ENCODE measurements at regions not wholly inside any gene's neighbourhood (a gene's known extent, or its start where the extent isn't known, plus 50 kb on each side); places are given as distances from the start of the nearest gene placed in this dataset.

DNA sequence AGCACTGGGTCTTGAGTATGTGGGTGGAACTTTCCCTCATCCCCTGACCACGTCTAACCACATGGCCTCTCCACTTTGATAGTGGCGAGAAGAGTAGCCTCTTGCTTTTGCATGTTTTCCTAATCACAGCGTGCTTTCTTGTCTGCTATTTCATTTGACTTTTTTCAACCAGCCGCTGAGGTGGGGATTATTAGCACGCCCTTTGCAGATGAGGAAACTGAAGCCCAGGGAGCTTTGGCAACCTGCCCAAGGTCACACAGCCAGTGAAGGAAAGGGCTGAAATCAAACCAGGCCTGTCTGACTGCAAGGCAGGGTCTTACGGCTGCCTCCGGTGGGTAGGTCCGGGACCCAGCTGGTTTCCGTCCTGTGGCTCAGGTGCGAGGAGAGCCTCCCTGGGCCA is 106.5 kb upstream of the MSX2 start:
- Histone ChIP-seq H3K4me1 (no peaks in the 10 kb centered on the region), H3K27me3 (peaks cover 35% of the 10 kb centered on the region), H3K36me3 (no peaks in the 10 kb centered on the region), H3K27ac (no peak overlapping the region), H3K4me3 (no peak overlapping the region), H3K9me3 (peaks cover 0 to 5% (median 0%) of the 10 kb centered on the region in 3 donors)
- TF ChIP-seq POLR2A (IDR thresholded peaks at IDR 0.05): no peak
- TF ChIP-seq, protein P1, sequence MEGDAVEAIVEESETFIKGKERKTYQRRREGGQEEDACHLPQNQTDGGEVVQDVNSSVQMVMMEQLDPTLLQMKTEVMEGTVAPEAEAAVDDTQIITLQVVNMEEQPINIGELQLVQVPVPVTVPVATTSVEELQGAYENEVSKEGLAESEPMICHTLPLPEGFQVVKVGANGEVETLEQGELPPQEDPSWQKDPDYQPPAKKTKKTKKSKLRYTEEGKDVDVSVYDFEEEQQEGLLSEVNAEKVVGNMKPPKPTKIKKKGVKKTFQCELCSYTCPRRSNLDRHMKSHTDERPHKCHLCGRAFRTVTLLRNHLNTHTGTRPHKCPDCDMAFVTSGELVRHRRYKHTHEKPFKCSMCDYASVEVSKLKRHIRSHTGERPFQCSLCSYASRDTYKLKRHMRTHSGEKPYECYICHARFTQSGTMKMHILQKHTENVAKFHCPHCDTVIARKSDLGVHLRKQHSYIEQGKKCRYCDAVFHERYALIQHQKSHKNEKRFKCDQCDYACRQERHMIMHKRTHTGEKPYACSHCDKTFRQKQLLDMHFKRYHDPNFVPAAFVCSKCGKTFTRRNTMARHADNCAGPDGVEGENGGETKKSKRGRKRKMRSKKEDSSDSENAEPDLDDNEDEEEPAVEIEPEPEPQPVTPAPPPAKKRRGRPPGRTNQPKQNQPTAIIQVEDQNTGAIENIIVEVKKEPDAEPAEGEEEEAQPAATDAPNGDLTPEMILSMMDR (IDR thresholded peaks at IDR 0.05): no peak
- TF ChIP-seq EP300 (IDR thresholded peaks at IDR 0.05): no peak
- no peak for TF ChIP-seq POLR2AphosphoS5 (IDR thresholded peaks at IDR 0.05)
- no peak for ATAC-seq
- WGBS, 2 donors (ENCODE audit: low coverage in 1 of 2): 40% methylated on average over 1 of the region's 10 CpGs; no CpG with 5 or more reads in 1 of the 2 donors

DNA sequence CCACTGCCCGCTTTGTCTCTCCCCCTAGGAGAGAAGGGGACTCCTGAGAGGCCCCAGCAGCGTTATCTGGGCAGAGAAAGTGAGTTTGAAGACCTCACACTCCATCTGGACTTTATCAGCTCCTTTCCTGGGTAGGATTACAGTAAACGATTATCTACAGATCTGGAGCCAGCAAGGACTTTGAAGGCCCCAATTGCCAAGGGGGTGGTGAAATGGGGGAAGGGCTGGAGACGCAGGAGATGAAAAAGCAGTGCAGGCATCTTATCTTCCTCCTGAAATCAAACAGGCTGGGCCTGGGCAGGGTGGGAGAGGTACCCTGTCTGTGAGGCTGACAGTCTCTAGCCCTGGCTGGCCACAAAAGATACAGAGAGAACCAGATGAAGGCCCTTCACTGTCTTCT is 105.8 kb upstream of the MSX2 start:
- no peaks in the 10 kb centered on the region for H3K36me3 ChIP-seq
- no peak overlapping the region for H3K27ac ChIP-seq
- H3K4me1 ChIP-seq: no peaks in the 10 kb centered on the region
- 37 to 42% methylated on average over 3 to 4 of the region's 4 CpGs for WGBS, 2 donors (ENCODE audit: low coverage in 1 of 2)
- ATAC-seq: no peak
- H3K27me3 ChIP-seq: peaks cover 40% of the 10 kb centered on the region
- no peak overlapping the region for H3K4me3 ChIP-seq
- H3K9me3 ChIP-seq: peaks cover 0 to 5% (median 0%) of the 10 kb centered on the region in 3 donors
- no peak for TF ChIP-seq POLR2A (IDR thresholded peaks at IDR 0.05)
- TF ChIP-seq EP300 (IDR thresholded peaks at IDR 0.05): no peak

DNA sequence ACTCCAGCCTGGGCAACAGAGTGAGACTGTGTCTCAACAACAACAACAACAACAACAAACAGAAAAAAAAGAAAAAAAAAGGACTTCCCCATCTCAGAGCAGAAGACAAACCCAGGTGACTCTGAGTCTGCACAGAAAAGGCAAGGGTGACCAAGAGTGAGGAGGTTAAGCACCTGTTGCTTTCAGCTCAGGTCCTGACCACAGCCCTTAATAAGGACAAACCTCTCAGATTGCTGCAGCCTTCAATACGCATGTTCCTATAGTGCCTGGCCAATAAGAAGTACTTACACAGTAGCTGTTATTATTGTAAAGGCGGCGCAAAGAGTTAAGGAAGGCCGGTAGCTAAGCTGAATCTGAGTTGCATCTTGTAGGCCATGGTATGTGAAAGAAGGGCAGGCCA is 102.3 kb upstream of the MSX2 start:
- ATAC-seq: no peak
- no peak for TF ChIP-seq POLR2AphosphoS5 (IDR thresholded peaks at IDR 0.05)
- no peak for TF ChIP-seq EP300 (IDR thresholded peaks at IDR 0.05)
- Histone ChIP-seq H3K4me3 (no peak overlapping the region), H3K27me3 (peaks cover 35% of the 10 kb centered on the region), H3K4me1 (no peaks in the 10 kb centered on the region), H3K36me3 (no peaks in the 10 kb centered on the region), H3K9me3 (no peaks in the 10 kb centered on the region), H3K27ac (no peak overlapping the region)
- WGBS, 2 donors (ENCODE audit: low coverage in 1 of 2): 90% methylated on average over 4 of the region's 4 CpGs; no CpG with 5 or more reads in 1 of the 2 donors

DNA sequence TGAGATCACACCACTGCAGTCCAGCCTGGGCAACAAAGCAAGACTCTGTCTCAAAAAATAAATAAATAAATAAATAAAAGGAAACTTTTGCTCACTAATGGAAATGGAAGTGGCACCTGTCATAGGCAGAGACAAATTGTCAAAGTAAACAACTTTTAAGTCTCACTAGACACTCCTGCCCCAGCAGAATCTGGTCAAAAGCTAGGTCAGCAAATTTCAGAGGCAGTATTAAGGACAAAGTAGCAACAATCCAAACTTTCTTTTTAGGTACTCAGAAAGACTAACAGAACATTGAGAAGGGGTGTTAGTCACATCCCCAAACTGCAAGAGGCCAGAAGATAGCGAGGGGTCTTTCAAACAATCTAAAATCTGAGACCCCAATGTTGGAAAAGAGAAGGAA is 101.4 kb upstream of the MSX2 start:
- no peak for ATAC-seq
- Histone ChIP-seq H3K27ac (no peak overlapping the region), H3K4me3 (no peak overlapping the region), H3K9me3 (no peaks in the 10 kb centered on the region), H3K36me3 (no peaks in the 10 kb centered on the region), H3K4me1 (no peaks in the 10 kb centered on the region), H3K27me3 (peaks cover 34% of the 10 kb centered on the region)
- TF ChIP-seq, protein P1 (IDR thresholded peaks at IDR 0.05): no peak
- TF ChIP-seq POLR2A (IDR thresholded peaks at IDR 0.05) (no peak), EP300 (IDR thresholded peaks at IDR 0.05) (no peak), POLR2AphosphoS5 (IDR thresholded peaks at IDR 0.05) (no peak)
- 100% methylated on average over 1 of the region's 1 CpG; no CpG with 5 or more reads in 1 of the 2 donors for WGBS, 2 donors (ENCODE audit: low coverage in 1 of 2)

DNA sequence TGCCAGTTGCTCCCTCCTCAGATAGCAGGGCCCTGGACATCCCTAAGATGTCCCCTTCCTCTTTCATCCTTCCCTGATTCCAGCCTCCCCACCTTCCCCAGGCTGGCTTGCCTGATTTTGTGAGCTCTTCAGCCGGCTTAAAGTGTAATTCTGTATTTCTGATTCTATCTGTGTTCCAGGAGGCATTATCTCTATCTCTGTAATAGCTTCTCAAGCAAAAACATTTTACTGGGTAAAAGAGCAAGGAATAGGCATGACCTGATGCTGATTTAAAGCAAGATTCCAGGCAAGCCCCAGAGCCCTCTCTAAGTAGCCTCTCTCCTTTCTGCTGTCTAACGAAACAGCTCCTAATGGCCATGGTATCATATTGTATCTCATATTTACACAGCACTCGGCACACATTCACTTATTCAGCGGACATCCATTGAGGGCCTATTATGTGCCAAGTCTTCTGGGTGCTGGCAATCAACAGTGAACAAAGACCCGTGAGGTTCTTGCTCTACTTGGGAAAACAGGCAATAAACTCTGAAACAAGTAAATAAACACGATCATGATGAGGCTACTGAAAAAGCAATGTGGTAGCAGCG is 100.9 kb upstream of the MSX2 start:
- no peak overlapping the region for H3K27ac ChIP-seq
- WGBS, 2 donors (ENCODE audit: low coverage in 1 of 2): 72 to 90% methylated on average over 4 to 6 of the region's 7 CpGs

More for the DNA sequence above, 100.9 kb upstream of the MSX2 start:
- peaks cover 34% of the 10 kb centered on the region for H3K27me3 ChIP-seq
- no peaks in the 10 kb centered on the region for H3K4me1 ChIP-seq
- no peaks in the 10 kb centered on the region for H3K36me3 ChIP-seq
- H3K4me3 ChIP-seq: no peak overlapping the region
- H3K9me3 ChIP-seq: no peaks in the 10 kb centered on the region
- no peak for TF ChIP-seq POLR2AphosphoS5 (IDR thresholded peaks at IDR 0.05)
- no peak for TF ChIP-seq EP300 (IDR thresholded peaks at IDR 0.05)
- TF ChIP-seq POLR2A (IDR thresholded peaks at IDR 0.05): no peak
- TF ChIP-seq, protein P1 (IDR thresholded peaks at IDR 0.05): no peak
- no peak for ATAC-seq

Data from gastroesophageal sphincter (tissue), 4 donors.